ENCODE measurements at regions not wholly inside any gene's neighbourhood (a gene's known extent, or its start where the extent isn't known, plus 50 kb on each side); places are given as distances from the start of the nearest gene placed in this dataset.

GRCh38 chr4:89551191-89551590 lies 243.6 kb upstream of the GPRIN3 start:
- no peak for DNase-seq (ENCODE audit: low spot score)

GRCh38 chr4:89549907-89550306 lies 242.3 kb upstream of the GPRIN3 start:
- DNase-seq (ENCODE audit: low spot score): no peak

- no peak for DNase-seq (ENCODE audit: low spot score)
Observed at GRCh38 chr4:89545315-89545714, 237.7 kb upstream of the GPRIN3 start.

GRCh38 chr4:89541998-89542397 lies 234.4 kb upstream of the GPRIN3 start:
- DNase-seq (ENCODE audit: low spot score): no peak

GRCh38 chr4:89539797-89540711 lies 232.5 kb upstream of the GPRIN3 start:
- DNase-seq (ENCODE audit: low spot score): no peak

- no peak for DNase-seq (ENCODE audit: low spot score)
Observed at GRCh38 chr4:89539374-89539773, 231.8 kb upstream of the GPRIN3 start.

GRCh38 chr4:89538886-89539285 lies 231.3 kb upstream of the GPRIN3 start:
- DNase-seq (ENCODE audit: low spot score): no peak

- no peak for DNase-seq (ENCODE audit: low spot score)
Observed at GRCh38 chr4:89538171-89538570, 230.6 kb upstream of the GPRIN3 start.

GRCh38 chr4:89537281-89537680 lies 229.7 kb upstream of the GPRIN3 start:
- no peak for DNase-seq (ENCODE audit: low spot score)

GRCh38 chr4:89535251-89535650 lies 227.7 kb upstream of the GPRIN3 start:
- DNase-seq (ENCODE audit: low spot score): no peak

- DNase-seq (ENCODE audit: low spot score): no peak
Observed at GRCh38 chr4:89534356-89534755, 226.8 kb upstream of the GPRIN3 start.

GRCh38 chr4:89531932-89532640 lies 224.5 kb upstream of the GPRIN3 start:
- no peak for DNase-seq (ENCODE audit: low spot score)

GRCh38 chr4:89528526-89529133 lies 221.0 kb upstream of the GPRIN3 start:
- no peak for DNase-seq (ENCODE audit: low spot score)

- no peak for DNase-seq (ENCODE audit: low spot score)
Observed at GRCh38 chr4:89521826-89522225, 214.2 kb upstream of the GPRIN3 start.

- DNase-seq (ENCODE audit: low spot score): no peak
Observed at GRCh38 chr4:89519771-89520320, 212.2 kb upstream of the GPRIN3 start.

- DNase-seq (ENCODE audit: low spot score): no peak
Observed at GRCh38 chr4:89518259-89518658, 210.7 kb upstream of the GPRIN3 start.

GRCh38 chr4:89514811-89515210 lies 207.2 kb upstream of the GPRIN3 start:
- no peak for DNase-seq (ENCODE audit: low spot score)

- no peak for DNase-seq (ENCODE audit: low spot score)
Observed at GRCh38 chr4:89511776-89512175, 204.2 kb upstream of the GPRIN3 start.

- DNase-seq (ENCODE audit: low spot score): no peak
Observed at GRCh38 chr4:89509708-89510281, 202.2 kb upstream of the GPRIN3 start.

- DNase-seq (ENCODE audit: low spot score): no peak
Observed at GRCh38 chr4:89506866-89507491, 199.4 kb upstream of the GPRIN3 start.

GRCh38 chr4:89502581-89502980 lies 195.0 kb upstream of the GPRIN3 start:
- no peak for DNase-seq (ENCODE audit: low spot score)
